Daoy (cell line): ENCODE measurements at regions not wholly inside any gene's neighbourhood (a gene's known extent, or its start where the extent isn't known, plus 50 kb on each side); places are given as distances from the start of the nearest gene placed in this dataset.
"Not testable (repeated sequence)": the region's sequence is repeated elsewhere in the genome, so short reads cannot be mapped to it uniquely, and the experiment has no call there.

ENCODE experiments used
- DNase-seq: peaks from one replicate; pipeline ENCODE4 v3.0.0-alpha.2; 2015; ENCODE audit warnings: low read depth

- DNase-seq: no peak
Observed at GRCh38 chr2:17135619-17136018, 382.6 kb downstream of the RAD51AP2 start.

GRCh38 chr2:17133052-17133671, 385.1 kb downstream of the RAD51AP2 start:
- no peak for DNase-seq

GRCh38 chr2:17130627-17131026, 387.6 kb downstream of the RAD51AP2 start:
- DNase-seq: not testable (repeated sequence)

GRCh38 chr2:17125989-17126620, 392.1 kb downstream of the RAD51AP2 start:
- no peak for DNase-seq

GRCh38 chr2:17124575-17125318, 393.5 kb downstream of the RAD51AP2 start:
- no peak for DNase-seq

- no peak for DNase-seq
Observed at GRCh38 chr2:17122887-17123501, 395.2 kb downstream of the RAD51AP2 start.

GRCh38 chr2:17115466-17115865, 402.8 kb downstream of the RAD51AP2 start:
- no peak for DNase-seq

GRCh38 chr2:17115042-17115441, 403.2 kb downstream of the RAD51AP2 start:
- DNase-seq: no peak

- no peak for DNase-seq
Observed at GRCh38 chr2:17107871-17108270, 410.4 kb downstream of the RAD51AP2 start.

GRCh38 chr2:17107151-17107550, 411.1 kb downstream of the RAD51AP2 start:
- no peak for DNase-seq

GRCh38 chr2:17106418-17106817, 411.8 kb downstream of the RAD51AP2 start:
- no peak for DNase-seq

GRCh38 chr2:17104454-17104853, 413.8 kb downstream of the RAD51AP2 start:
- DNase-seq: no peak

- DNase-seq: no peak
Observed at GRCh38 chr2:17101596-17101995, 416.6 kb downstream of the RAD51AP2 start.

GRCh38 chr2:17101091-17101490, 417.1 kb downstream of the RAD51AP2 start:
- DNase-seq: no peak

GRCh38 chr2:17095340-17095739, 422.9 kb downstream of the RAD51AP2 start:
- no peak for DNase-seq

- no peak for DNase-seq
Observed at GRCh38 chr2:17093712-17094111, 424.5 kb downstream of the RAD51AP2 start.

- DNase-seq: no peak
Observed at GRCh38 chr2:17086990-17087389, 421.4 kb upstream of the CYRIA start.

GRCh38 chr2:17085546-17086202, 420.0 kb upstream of the CYRIA start:
- no peak for DNase-seq

- no peak for DNase-seq
Observed at GRCh38 chr2:17084877-17085276, 419.2 kb upstream of the CYRIA start.

GRCh38 chr2:17083902-17084301, 418.3 kb upstream of the CYRIA start:
- DNase-seq: no peak

GRCh38 chr2:17079262-17079661, 413.6 kb upstream of the CYRIA start:
- DNase-seq: no peak

GRCh38 chr2:17076533-17076932, 410.9 kb upstream of the CYRIA start:
- no peak for DNase-seq
